DMS53 treated with DMSO at 0.1 percent for 48 hours (cell line): ENCODE measurements at regions not wholly inside any gene's neighbourhood (a gene's known extent, or its start where the extent isn't known, plus 50 kb on each side); places are given as distances from the start of the nearest gene placed in this dataset.

Experiments used
- DNase-seq: peaks from one replicate; lab custom pipeline; 2025; ENCODE audit not compliant: unreplicated experiment; lab: John Stamatoyannopoulos, UW

GRCh38 chr21:16071761-16072160, 342.0 kb downstream of the USP25 start:
- DNase-seq = no peak

- DNase-seq = no peak
Observed at GRCh38 chr21:16072221-16072620, 342.4 kb downstream of the USP25 start.

- DNase-seq = no peak
Observed at GRCh38 chr21:16072737-16073136, 343.0 kb downstream of the USP25 start.

- no peak for DNase-seq
Observed at GRCh38 chr21:16073586-16073985, 343.8 kb downstream of the USP25 start.

GRCh38 chr21:16074950-16075489, 345.2 kb downstream of the USP25 start:
- DNase-seq = no peak

GRCh38 chr21:16075649-16076282, 346.0 kb downstream of the USP25 start:
- no peak for DNase-seq

GRCh38 chr21:16076465-16076864, 346.7 kb downstream of the USP25 start:
- DNase-seq = no peak

DNA sequence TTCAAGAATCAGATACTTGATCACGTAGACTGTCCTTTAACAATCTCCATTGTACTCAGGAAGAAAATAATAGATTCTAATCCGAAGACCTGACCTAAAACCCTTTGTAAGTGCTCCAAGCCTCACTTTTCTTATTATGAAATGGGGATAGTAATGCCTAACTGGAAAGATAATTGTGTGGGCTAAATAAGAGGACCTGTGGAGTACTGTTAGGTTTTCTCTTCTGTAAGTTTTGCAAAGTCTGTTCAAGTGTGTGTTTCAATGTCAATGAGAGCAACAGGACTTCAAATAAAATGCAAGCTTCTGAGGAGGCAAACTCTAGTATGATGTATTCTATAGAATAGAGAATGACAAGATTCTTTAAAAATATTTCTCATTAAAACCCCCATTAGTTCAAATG, 348.6 kb downstream of the USP25 start:
- no peak for DNase-seq

DNA sequence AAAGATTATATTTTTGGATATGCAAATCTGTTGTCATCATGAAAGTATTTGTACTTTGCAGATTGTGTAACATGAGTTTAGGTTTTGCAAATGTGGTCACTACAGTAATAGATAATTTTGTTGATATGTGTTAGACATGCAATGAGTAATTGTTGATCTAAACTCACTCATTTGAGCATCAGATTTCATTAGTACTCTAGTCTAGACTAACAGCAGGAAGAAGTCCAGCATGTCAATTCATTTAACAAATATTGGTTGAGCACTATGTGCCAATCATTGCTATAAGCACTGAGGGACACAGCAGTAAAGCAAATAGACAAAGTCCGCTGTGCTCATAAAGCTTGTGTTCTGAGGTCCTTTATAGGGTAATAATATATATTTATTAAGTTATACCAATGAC, 350.0 kb downstream of the USP25 start:
- DNase-seq = peak; percentile 81

GRCh38 chr21:16081304-16081703, 351.5 kb downstream of the USP25 start:
- no peak for DNase-seq

DNA sequence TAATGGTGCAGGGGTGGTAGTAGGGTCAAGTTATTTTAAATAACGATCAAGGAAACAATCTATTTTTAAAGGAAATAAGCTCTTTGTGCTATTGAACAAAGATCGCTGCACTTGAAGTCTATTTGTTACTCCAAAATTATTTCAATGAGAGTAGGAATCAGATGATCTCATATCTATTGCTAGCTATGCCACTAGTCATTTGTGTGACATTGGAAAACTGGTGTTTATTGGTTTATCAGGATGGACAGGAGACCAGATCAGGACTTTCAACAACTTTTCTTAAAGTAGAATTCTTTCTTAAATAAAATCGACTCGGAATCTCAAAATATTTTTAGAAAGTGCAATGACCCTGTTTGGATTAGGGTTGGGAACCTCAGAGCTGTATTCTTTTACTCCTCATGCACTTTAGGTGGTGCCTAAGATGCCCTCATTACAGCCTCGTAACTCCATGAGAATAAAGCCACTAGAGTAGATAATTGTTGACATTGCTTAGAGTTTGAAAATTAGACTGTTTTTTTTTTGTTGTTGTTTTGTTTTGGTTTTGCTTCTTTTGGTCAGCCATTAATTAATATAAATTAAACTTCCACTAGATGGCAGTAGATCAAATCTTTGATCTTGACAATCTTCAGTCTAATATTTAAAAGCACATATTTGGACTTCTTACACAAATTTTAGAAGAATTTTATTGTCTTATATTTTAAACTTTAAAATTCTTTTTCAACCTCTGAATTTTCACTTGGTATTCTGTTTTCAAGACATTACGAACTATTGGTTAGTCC, 352.4 kb downstream of the USP25 start:
- DNase-seq = peak; percentile 26

DNA sequence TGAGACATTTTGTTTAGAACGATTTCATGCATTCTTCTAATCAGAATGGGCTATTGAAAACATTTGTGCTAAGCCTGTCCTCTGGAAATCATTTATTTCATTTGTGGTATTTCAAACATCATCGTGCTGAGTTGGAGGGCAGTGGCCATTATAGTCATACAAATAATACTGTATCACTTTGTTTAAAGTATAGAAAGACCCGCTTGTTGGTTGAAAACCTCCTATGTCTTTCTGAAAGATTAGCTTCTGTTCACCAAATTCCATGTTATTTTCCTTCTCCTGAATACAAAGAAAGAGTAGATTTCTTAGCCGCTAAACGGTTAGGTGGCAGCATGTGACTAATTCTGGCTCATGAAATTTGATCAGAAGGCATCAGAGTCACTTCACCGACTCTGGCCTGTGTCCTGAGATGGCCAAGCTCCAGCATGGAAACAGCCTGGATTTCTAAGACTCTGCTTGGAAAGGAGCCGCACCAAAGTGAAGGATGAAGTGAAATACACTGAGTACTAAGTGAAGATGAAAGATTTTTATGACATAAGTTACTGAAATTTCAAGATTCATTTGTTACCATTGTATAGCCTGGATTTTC, 355.1 kb downstream of the USP25 start:
- DNase-seq = no peak

- no peak for DNase-seq
Observed at GRCh38 chr21:16085421-16085820, 355.6 kb downstream of the USP25 start.

DNA sequence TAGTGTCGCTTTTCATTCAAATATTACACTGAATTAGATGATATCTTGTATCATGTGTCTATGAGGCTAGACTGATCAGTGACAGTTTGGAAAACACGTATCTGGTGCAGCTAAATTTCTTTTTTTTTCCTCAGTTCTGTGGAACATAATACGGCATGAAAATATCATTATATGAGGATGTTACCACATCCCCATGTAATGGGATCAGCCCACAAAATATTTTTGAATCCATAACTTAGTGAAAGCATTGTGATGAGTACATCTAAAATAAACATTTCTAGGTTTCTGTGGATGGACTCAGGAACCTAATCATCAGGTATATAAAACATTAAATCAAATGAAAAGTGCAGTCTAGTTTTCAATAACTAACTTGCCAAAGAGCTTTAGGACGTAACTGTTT, 356.3 kb downstream of the USP25 start:
- DNase-seq = no peak

DNA sequence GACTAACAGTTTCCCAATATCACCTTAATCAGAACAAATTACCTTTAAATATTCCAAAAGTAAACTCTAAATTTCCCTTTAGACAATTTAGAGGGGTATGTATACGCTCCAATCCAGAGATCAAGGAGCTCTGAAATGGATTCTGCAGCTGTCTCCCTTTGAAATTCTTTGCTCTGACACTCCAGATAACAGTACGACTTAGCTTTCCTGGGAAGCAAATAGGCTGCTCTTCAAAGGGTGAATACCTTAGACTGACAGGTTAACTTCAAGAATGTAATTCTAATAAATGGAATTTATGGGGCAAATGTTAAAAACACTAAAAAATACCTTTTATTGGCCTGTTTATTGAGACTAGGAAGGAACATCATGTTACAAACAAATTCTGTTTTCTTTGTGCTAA, 357.2 kb downstream of the USP25 start:
- no peak for DNase-seq

DNA sequence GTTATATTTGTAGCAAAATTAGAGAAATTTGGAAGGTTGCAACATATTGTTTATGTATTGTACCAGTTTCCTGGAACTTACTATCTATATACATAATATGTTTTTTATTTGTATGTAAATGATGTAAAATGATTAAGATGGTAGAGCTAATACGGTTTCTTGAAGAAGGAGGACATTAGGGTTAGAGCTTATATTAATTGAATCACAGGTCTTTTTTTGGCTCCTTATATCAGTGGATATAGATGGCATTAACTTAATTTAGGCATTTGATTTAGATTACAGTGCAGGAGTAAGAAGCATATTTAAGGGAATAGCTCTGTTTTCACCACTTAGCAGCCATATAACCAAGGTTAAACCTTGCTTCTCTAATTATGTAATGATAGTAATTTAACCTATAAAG, 357.7 kb downstream of the USP25 start:
- no peak for DNase-seq

- DNase-seq = no peak
Observed at GRCh38 chr21:16088056-16088455, 358.3 kb downstream of the USP25 start.

GRCh38 chr21:16095005-16095404, 365.2 kb downstream of the USP25 start:
- DNase-seq = no peak

- no peak for DNase-seq
Observed at GRCh38 chr21:16096988-16097387, 367.2 kb downstream of the USP25 start.

DNA sequence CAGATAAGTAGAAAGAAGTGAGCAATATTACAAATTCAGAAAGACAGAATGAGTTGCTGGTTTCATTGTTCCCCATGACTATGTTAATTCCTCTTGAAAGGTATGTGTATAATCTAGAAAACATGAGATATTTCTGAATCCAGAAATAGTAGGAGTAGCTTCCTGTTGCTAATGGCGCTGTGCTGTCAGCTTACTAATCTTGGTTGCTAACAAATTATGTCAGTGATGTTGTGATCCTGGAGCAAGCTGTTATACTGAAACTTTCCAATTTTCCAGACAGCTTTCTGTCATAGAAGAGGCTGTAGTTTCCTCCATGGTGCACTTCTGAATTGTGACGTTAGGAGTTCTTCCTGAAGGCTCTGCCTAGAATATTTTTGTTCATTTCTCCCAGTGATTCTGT, 372.3 kb downstream of the USP25 start:
- DNase-seq = no peak

DNA sequence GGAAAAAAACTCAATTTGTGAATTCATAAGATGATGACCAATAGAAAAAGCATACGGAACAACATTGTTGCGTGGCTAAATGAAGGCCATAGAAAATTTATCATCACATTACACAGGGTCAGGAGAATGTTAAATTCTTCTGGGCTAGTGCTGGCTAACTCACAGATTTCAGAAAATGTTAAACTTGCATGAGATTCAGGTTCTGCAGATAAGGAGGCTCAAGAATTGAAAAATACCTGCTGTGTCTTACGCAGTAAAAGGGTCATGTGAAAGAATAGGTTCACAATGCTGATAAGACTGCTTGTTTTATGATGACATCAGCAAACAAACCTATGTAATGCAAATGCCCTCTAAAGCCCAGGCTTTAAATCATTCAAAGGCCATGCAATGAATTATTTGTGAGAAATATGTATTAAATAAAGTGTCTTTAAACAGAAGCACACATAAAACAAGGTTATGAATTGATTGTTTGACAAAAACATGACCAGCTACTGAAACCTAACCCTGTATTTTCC, 378.8 kb downstream of the USP25 start:
- no peak for DNase-seq
